SW480 (cell line): ENCODE measurements at regions not wholly inside any gene's neighbourhood (a gene's known extent, or its start where the extent isn't known, plus 50 kb on each side); places are given as distances from the start of the nearest gene placed in this dataset.

Experiments used
- DNase-seq: peaks from one replicate; pipeline ENCODE4 v3.0.0-alpha.2; 2016; ENCODE audit warnings: low spot score

DNA sequence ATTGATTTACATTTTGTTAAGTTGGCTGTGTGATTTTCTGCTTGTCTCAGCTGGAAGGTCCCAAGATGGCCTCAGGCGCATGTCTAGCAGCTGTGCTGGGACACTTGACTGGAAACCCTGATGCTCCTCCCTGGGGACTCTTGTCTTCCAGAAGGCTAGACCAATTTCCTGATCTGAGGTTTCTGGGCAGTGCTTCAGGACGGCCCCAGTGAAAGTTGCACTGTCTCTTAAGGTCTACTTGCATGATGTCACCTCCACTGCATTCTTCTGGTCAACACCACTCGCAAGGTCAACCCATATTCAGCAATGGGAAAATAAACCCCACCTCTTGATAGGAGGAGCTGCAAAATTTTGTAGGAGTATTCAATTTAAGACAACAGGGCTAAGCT, 116.0 kb downstream of the SALL1 start:
- no peak for DNase-seq

DNA sequence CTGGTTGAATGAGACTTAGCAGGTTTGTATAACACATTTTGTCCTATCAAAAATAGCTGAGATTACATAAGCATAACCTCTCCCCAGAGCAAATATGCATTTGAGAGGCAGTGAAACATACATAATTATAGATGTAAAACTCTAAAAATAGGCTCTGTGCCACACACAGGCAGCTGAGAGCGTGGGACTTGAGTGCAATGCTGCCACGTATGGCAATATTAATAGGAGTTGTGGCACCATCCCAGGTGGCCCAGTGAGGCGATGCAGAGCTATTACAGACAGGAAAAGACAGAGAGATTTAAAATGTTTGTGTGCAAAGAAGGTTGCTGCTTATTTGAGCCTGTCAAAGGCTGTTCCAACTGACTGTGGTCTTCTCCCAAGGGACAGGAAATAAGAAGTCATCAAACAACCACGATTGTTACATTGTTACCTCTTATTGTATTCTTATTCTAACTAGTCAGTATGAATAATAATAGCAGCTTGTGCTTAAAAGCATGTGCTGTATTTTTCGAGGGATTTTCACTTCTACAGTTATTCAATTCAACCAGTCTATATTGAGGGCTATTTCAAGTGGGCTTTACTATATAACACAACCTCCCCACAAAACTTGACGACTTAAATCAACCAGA, 116.5 kb downstream of the SALL1 start:
- DNase-seq: no peak

DNA sequence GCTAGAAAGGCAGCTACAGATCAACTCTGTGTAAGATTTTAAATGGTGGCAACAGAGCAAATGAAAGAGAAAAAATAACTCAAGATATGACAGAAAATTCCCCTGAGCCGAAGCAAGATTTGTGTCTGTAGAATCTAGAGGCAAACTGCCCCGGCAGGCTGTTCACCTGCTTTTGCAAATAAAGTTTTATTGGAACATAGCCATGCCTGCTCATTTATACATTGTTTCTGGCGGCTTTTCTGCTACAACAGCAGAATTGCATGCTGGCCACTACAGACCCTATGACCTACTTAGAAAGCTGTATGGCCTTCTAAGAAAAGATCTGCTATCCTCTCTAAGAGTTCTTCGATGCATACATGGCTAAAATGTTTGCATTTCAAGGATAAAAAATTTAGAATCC, 119.5 kb downstream of the SALL1 start:
- DNase-seq: no peak

DNA sequence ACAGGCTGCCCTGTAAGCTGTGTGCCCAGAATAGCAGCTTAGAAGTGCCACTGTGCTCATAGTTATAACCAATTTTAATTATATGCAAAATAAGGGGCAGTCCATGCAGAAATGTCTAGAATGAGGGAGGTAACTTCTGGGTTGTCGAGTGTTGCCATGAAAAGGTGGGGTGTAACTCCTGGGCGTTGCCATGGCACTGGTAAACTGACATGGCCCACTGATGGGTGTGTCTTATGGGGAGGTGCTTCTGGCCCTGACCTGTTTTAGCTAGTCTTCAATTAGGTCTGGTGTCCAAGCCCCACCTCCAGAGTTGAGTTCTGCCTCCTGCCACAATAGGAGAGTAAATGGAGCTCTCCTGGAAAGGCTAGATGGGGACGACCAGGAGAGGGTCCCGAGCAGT, 120.6 kb downstream of the SALL1 start:
- no peak for DNase-seq

DNA sequence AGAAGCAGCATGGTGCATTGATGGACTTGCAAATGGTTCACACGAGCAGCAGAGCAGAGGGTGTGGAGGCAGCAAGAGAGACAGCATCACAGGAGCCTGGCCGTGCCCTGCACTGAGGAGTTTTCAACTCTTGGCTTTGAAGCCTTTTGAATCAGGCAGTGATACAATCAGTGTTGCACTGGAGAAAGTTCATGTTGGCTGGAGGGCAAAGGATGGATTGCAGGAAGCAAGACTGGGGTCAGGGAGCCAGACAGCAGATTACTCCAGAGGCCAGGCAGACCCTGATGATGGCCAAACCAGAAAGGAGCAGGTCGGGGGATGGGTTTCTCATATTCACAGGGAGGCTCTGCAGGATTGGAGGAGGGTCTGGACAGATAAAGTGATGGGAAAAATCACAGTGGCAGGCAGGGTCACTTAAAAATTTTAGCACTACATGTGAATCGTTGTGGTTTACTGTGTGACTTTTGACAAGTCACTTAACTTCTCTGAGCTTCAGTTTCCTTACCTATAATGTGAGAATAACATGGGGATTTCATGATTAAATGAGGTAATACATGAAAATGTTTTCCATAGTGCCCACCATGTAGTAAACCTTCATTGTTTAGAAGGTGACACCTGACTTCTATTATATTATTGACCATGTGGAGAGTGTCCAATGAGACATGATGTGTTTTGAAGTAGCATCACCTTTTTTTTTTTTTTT, 125.3 kb downstream of the SALL1 start:
- no peak for DNase-seq

DNA sequence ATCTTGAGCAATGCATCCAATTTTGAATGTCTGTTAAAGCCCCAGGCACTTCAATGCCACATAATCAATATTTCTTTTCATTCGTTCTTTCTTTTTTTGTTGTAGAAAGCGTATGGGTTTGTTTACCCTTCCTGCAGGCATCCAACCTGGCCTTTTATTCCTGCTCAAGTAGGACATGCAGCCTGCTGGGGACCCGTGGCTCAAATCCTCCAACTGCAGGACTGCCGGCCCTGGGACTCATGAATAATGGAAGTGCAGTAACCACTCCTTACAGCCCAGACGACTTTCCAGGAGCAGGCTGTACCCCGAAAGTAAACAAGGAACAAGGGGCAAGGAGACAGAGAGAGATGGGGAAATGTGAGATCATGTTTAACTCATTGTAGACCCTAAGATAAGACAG, 126.4 kb downstream of the SALL1 start:
- no peak for DNase-seq

DNA sequence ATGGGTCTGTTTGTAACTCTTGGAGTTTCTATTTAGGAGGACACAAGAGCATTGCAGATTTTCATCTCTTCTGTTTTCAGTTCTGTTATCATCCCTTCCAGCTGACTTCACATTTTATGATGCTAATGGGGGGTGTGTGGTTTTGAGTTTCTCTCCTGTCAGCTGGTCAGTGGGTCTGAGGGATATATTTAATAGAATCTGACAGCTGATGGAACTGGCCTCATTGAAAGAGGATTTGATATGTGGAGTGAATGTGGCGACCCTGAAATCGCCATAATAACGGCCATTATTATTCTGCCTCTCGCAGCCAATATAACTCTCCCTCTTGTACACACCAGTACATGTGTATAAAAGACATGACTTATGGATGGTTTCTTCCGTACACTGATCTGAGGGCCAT, 128.1 kb downstream of the SALL1 start:
- DNase-seq: no peak

DNA sequence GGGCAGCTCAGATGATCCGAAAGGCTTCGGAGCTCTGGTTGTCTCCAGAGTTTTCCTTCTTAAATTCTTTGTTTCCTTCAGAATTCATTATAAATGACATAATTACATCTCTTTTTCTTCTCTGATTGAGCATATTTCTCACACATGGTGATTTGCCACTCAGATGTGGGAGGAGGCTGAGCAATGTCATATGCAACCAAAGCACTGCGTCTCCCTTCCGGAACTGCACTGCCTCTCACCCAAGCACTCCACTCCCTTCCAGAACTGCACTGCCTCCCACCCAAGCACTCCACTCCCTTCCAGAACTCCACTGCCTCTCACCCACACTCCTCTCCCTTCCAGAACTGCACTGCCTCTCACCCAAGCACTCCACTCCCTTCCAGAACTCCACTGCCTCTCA, 131.5 kb downstream of the SALL1 start:
- DNase-seq: no peak

DNA sequence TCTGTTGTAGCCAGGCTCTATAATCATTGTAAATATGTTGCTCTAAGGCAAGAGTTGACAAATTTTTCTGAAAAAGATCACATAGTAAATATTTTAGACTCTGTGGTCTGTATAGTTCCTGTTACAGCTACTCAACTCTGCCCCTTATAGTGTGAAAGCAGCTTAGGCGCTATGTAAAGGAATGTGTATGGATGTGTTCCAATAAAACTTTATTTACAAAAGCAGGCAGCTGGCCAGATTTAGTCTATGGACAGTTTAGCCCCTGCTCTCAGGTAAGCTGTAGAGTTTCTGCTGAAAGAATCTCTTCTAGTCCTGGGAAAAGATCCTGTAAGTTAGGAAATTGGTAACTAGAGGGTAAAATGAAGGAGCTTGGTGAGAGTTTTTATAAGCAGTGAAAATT, 133.1 kb downstream of the SALL1 start:
- DNase-seq: no peak

DNA sequence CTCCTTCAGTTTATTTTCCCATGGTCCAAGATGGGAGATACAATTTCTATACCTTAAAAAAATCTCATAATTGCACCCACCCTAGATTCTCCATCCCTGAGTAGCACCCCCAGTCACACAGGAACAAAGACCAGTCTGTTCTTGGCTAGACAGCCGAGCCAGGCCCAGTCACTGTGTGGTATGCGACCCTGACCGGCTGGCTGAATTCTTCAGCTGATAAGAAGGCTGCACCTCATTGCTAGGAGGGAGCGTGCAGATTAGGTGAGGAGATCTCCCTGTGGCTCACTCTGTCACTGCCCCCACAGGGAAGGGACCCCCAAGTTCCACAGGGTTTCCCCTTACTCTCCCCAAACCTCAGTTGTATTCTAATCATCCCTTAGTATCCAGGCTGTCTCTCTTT, 138.7 kb downstream of the SALL1 start:
- DNase-seq: no peak

DNA sequence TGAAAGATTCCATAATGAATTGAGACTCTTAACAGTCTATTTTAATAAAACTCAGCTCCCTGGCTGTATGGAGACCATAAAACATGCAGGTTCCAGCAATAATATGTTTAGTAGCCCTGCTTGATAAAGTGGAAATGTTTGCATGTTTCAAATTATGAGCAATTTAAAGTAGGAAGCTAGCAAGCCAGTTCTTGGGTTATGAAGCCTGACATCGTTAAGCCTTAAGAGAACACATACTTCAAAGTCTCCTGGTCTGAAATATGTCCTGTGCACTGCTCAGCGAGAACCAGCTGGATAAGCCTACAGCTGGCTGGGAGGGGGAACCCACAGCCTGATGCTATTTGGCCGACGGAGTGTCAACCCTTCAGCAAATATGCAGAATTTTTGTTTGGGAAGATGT, 140.3 kb downstream of the SALL1 start:
- no peak for DNase-seq

DNA sequence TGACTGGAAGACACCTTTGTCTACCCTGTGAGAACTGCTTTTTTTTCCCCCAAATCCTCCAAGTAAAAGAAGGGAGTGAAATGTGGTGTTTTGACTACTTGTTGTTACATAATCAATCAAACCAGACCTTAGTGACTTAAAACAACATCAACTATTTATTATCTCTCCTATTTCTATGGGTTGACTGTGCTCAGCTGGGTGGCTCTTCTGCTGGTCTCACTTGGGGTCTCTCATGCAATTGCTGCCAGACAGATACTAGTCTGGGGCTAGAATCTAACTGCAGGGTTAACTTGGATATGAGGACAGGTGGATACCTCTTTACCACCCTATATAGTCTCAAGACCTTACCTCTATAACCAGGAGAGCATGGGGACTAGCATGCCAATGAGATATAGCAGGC, 141.3 kb downstream of the SALL1 start:
- DNase-seq: no peak

DNA sequence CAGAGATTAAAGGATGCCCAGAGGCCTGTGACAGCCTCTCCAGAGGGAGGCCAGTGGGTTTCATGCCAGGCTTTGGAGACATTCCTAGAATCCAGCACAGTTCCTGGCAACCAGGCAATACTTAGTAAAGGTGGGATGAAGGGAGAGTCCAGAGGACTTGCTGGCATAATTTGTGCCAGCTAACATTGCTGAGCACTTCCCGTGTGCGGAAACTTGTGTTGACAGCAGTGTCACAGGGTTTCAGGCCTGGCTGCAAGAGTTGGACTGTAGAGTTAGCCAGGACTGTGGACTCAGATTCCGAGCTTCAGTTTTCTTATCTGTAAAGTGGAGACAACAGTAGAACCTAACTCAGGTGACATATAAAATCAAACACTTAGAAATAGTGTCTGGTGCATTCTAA, 141.7 kb downstream of the SALL1 start:
- DNase-seq: no peak

DNA sequence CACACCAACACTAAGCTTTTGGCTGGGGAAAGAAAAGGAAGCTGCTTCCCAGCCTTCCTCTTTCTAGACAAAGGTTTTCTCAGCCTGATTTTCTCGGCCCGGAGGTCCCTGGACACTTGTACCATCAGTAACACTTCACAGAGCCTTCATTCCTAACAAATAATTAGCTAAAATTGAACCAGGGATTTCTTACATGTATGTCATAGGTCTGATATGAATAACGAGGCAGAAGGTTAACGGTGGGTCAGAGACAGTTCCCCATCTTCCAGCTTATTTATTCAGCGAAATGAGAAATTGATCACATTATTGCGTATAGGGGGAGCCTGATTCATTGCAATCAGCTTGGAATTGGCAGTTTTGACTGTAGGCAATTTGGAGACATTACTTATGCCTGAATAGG, 142.5 kb downstream of the SALL1 start:
- DNase-seq: no peak

DNA sequence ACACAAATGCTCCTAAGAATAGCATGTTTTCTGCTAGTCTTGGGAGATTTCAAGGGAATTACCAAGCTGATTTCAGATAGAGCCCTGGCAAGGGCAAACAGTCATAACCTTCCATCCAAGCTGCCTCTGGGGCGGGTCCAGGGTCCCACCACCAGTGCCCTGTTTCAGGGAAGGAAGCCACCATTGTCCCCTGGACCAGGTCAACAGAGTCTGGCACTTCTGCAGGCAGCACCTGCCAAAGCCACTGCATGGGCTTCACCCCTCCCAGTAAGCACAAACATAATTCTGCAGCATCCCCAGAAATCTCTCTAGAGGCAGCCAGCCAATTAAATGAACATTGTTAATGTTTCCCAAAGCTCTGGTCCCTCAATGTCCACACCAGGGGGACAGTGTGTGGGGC, 143.0 kb downstream of the SALL1 start:
- DNase-seq: no peak

DNA sequence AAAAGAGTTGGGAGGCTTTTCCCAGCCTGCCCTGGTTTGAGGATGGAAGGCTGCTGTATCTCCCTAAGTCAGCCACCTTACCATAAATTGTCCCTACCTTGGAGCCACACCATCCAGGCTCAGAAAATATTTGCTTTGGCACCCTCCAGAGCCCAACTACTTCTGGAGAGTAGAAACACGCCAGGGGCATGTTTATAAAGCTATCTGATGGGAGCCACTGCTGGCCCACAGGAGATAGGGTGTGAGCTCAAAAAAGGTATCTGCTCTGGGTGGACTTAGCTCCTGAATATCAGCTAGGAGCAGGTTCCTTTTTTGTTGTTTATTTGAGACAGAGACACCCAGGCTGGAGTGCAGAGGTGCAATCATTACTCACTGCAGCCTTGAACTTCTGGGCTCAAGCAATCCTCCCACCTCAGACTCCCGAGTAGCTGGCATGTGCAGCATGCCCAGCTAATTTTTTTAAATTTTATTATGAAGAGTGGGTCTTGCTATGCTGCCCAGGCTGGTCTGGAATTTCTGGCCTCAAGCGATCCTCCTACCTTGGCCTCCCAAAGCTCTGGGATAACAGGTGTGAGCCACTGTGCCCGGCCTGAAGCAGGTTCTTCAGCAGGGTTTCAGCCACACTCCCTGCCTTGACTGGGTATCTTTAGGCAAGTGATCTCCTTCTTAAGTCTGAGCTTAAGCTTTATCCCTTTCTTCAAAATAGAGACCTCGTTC, 147.1 kb downstream of the SALL1 start:
- DNase-seq: no peak

DNA sequence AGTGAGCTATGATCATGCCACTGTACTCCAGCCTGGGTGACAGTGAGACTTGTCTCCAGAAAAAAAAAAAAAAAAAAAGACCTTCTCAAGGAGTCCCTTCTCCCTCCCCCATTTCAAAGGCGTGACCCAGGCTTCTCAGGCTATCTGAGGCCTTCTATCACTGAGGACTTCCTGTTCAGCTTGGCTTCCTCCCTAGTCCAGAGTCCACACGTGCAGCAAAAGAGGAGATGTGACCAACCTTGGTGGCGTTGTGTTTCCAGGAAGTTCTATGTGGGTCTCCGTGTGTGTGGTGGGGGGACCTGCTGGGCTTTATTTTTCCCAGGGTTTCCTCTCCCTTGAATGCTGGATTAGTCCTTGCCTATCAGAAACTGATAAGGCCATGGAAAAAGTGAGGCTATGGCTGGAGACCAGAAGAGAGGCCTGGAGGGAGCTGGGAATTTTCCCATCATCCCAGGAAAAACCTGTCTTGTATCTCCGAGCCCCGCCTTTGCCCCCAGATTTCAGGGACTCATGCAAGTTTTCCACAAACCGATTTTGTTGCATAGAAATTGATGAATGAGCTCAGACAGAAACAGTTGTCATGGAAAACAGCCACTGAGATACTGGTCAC, 148.1 kb downstream of the SALL1 start:
- no peak for DNase-seq

DNA sequence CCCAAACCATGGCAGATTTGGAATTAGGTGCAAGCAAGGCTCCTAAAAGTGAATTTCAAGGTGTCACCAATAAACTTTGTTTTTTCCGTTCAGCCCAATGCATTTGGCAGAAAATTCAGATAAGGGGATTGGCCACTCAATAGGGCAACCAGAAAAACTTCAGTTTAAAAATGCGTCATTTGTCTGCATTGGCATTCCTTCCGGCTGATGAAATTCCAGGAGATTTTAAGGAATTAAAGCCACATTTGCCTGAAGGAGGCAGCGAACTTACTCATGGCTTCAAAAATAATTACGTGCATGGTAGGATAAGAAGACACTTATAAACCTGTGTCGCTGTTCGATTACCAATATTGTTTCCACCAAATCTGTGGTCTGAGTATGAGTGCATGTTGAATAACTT, 151.9 kb downstream of the SALL1 start:
- no peak for DNase-seq

DNA sequence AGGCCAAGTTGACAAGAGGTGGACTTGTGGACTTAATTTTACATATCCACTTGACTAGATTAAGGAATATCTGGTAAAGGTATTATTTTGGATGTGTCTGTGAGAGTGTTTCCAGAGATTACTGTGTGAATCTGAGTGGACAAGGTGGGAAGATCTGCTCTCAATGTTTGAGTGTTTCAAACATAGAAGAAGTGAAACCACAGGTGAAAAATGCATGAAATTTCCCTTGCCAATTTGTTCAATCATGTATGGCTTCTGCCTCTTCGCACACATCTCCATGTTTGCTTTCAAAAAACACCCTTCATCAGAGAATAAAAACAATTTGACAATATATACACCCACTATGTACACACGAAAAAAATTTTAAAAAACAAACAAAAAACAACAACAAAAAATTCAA, 152.7 kb downstream of the SALL1 start:
- DNase-seq: no peak

DNA sequence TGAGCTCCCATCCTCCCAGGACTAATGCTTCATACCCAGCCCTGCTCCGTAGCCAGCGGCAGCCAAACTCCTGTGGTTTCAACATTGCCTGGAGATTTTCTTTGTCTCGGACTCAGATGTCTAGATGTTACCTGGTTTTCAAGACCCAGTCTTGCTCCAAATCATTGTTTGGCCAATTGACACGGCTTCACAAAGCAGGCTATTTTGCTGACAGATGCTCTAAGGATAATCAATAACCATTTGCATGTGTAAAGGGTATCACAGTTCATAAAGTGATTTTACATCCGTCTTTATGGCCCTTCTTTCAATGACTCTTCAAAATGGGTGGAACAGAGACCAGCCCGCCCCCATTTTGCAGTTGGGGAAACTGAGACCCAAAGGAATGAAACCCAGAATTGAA, 153.4 kb downstream of the SALL1 start:
- DNase-seq: no peak

DNA sequence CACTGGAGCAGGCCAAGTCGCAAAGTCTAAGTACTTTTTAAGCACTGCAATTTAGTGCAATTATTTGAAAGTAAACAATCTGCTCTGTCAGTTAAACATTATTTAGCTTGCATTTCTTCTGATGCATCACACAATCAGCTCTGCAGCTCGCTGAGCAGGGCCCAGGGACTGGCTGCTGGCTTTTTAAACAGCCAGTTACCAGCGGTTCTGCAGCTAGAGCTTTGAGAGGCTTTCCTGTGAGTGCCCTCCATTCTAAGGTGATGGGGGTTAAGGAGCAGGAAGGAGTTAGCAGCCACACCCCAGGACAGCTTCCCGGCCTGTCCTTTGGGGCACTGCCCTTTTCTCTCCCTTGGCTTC, 154.3 kb downstream of the SALL1 start:
- no peak for DNase-seq

DNA sequence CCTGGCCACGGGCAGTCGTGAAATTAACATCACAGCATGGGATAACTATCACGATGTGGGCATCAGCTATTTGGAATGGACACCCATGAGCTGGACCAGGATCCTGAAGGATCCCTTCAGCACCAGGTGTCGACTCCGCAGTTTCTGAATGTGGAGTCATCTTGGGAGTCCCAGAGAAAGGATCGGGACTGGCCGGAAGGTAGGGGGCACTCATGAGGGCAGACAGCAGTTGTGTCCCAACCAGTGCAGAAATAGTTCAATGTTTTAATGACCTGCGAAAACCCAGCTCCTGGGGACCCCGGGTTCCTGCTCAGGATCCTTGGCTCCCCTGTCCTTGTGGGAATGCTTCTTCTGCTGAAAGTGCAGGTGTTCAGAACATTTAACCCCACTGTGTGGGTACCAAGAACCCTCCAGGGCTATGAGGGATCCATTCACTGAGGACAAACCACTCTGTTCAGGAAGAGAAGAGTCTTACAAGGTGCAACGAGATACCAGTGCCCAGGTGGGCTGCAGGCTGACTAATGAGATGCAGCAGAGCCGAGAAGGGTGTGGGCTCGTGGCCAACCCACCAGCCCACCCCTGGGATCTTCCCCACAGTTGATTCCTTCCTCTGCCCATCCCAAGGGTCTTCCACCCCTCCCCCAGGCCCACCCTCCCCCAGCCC, 154.8 kb downstream of the SALL1 start:
- no peak for DNase-seq

DNA sequence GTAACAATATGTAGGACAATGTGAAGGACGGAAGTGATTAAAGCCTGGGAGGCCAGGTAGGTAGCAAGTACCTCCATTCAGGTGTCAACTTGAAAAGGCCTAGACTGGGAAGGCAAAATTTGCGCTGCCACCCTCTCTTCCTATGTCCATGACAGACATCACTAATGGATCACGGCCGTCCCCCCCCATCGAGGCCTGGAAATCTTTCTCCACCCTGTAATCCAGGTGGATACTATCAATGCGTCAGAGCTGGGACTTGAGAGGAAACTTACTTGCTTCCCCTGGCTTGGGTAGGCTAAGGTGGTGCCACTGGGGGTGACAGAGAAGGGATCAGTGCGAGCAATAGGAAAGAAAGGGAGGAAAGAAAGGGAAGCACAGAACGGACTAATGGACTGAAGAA, 156.1 kb downstream of the SALL1 start:
- no peak for DNase-seq
